Activated CD8-positive, alpha-beta memory T cell treated with anti-CD3 and anti-CD28 coated beads, Interleukin-2, amount 50 U/mL, for 48 hours (primary cell): ENCODE measurements at regions not wholly inside any gene's neighbourhood (a gene's known extent, or its start where the extent isn't known, plus 50 kb on each side); places are given as distances from the start of the nearest gene placed in this dataset.
"Not testable (repeated sequence)": the region's sequence is repeated elsewhere in the genome, so short reads cannot be mapped to it uniquely, and the experiment has no call there.

ENCODE experiments used
- DNase-seq: peaks from one replicate; pipeline ENCODE4 v3.0.0-alpha.2; 2020

- no peak for DNase-seq
These were observed 159.3 kb downstream of the CD83 start for GRCh38 chr6:14276667-14277404.

DNA sequence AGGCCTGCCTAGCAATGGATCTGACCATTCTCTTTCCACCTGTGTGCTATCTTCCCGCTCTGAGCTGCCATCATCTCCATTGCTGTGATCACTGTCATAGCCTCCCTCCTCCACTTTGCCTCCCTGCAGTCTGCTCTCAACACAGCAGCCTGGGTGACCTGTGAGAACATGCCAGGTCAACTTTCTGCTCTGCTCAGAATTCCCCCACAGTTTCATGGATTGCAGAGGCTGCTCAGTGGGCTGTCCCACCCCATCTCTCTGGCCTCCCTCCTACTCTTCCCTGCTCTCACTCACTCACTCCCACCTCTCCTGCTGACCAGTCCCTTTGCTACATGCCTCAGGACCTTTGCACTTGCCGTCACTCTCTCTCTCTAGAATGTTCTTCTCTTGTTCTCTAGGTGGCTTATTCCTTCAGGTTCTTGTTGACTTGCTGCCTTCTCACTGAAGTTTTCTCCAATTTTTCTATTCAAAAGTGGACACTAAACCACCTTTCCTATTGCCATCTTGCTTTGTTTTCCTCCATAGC, 159.9 kb downstream of the CD83 start:
- DNase-seq, result no peak

DNA sequence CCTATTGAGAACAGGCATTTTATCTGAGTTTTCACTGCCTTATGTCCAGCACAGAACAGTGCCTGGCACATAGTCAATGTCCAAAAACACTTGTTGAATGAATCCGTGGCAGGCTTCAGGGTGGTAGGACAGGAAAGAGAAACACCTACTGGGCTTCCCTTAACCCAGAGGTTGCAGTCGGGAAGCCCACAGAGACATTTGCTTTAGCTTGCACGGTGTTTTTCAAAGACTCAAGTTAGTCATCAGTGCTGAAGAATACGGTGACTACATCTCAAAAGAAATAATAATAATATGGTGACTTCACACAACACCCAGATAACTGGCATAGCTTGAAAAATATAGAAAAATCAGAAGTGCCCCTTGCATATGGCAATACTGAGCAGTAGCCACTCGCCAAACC, 160.4 kb downstream of the CD83 start:
- DNase-seq, result no peak

- DNase-seq, result no peak
These were observed 160.9 kb downstream of the CD83 start for GRCh38 chr6:14278446-14278845.

DNA sequence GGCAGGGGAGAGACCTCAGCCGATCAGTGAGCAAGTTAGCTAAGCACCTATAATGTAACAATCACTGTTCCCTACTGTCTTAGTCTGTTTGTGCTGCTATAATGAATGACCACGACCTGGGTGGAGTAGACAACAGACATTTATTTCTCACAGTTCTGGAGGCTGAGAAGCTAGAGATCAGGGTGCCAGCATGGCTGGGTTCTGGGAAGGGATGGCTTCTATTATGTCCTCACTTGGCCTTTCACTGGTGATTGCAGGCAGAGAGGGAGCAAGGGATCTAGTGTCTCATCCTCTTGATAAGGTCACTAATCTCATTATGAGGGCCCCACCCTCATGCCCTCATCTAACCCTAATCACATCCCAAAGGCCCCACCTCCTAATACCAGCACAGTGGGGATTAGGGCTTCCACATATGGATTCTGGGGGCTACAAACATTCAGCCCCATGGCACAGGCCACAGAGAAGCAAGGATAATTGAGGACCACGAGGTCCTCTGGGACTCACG, 162.5 kb downstream of the CD83 start:
- no peak for DNase-seq

GRCh38 chr6:14280766-14281293, 163.3 kb downstream of the CD83 start:
- no peak for DNase-seq

DNA sequence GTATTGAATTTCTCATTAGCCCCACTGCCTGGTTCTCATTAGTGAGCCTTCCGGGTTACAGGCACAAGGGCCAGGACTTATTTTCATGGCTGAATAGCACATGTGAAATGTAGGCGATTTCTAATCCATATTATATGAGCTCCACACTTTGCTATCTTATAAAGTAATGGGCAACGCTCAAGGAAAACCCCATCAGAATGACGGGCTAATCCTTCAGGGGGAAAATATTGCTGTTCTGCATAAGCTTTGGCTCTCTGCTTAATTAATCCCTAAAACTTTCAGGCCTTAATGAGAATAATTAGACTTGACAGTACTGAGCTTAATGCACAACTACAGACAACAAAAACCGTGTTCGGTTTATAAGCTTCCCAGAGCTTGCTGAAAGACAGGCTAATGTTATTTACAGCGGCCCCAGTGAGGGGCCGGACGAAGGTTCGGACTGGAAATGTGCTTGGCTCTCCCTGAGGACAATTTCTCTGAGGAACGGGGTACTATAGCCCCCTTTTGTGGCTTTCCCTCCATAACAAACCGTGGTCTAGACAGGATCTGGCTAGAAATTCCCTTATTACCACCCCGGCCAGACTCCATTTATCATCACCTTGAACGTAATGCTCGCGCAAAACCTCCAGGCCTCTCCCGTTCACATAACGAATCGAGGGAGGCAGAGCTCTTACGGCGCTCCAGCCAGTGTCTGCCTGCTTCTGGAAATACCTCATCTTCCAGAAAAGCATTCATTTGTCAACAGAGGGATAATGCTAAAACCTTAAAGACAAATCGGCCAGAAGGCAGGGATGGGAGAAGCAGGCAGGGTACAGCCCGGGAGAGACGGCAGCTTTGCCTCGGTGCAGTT, 164.5 kb downstream of the CD83 start:
- no peak for DNase-seq

- no peak for DNase-seq
These were observed 165.4 kb downstream of the CD83 start for GRCh38 chr6:14282854-14283505.

- no peak for DNase-seq
These were observed 166.1 kb downstream of the CD83 start for GRCh38 chr6:14283600-14284235.

GRCh38 chr6:14284969-14285590, 167.5 kb downstream of the CD83 start:
- no peak for DNase-seq

GRCh38 chr6:14286144-14286543, 168.6 kb downstream of the CD83 start:
- DNase-seq, result no peak

GRCh38 chr6:14286634-14287428, 169.3 kb downstream of the CD83 start:
- no peak for DNase-seq

- DNase-seq, result no peak
These were observed 170.1 kb downstream of the CD83 start for GRCh38 chr6:14287707-14288106.

DNA sequence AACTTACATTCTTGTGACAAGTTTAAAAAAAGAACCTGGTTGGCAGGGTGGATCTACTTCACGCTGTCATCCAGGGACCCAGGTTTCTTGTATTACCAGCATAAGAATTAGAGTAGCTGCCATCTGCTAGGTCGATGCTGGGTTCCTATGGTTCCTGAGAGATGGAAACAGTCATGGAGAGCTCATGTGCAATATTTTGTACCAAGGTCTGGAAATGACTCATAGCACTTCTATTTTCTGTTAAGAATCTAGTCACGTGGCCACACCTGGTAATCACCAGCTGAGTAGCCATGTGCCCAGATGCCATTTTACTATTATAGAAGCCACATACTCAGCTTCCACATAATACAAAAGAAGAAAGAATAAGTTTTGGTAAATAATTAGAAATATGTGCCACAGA, 171.3 kb downstream of the CD83 start:
- DNase-seq, result no peak

DNA sequence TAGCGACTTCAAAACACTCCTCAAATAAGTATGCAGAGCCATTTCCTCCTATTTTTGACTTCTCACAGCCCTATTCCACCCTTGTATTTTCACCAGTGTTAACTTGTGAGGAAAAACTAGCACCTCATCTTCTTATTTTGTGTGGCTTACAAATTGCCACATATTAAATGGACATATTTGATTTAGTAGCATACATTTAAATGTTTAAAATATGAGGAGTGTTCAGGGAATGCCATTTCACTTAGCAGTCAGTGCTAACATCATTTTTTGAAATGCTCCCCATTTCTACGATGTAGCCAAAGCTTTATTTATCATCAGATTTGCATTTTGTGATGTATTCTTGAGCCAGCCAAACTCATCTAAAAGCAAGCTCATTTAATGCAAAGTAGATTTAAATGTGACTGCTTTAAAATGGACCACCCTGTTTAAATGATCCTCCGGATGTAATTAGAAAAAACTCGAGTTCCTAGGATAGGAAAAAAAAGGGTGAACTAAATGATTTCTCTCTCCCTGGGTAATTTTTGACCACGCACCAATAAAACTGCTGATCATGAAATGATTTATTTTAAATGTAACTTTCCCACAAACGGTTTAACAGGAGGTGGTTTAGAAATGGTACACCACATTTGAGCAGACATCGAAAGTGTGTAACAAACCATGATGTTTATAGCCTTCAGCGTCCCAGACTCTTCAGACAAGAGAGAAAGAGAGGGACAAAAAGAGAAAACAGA, 172.6 kb downstream of the CD83 start:
- DNase-seq, result no peak

DNA sequence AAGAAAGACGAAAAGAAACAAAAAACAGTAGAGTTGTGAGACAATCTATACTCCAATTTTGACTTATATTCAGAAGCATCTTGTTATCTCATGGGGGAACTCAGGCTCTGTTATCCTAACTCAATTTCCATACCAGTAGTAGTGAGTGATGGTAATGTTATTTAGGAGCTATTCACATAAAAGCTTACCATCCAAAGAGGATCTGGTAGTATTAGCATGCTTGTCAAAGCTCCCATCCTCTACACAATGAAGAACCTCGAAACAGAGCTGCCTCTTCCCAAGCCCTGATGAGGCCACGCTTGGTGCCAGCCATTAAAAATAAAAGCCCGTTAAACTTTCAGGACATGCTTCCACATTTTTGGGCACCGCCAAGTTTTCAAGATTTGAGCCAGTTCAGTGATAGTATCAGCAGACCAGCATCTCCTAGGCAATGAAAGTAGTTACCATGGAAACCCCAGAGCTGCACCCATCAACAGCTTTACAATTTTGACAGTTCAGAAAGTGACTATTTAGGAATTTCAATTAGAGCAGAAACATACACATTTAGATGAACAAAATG, 173.3 kb downstream of the CD83 start:
- no peak for DNase-seq

DNA sequence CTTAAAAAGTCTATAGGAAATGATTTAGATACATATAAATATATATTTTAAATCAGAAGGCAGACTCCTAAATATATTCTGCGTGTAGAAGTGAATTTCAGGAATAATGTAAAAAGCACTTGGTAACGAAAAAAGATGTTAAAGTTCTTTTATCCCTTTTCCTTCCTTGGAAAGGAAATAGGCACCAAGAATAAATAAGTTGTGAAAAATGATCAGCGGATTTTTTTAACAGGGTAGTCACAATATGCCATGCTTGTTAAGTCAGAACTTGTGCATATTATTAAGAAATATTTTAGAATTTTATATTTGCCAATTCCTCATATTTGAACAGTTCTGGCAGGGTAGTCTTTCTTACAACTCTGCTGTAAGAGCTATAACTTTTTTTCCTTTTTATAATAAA, 173.8 kb downstream of the CD83 start:
- no peak for DNase-seq

- DNase-seq, result no peak
These were observed 174.5 kb downstream of the CD83 start for GRCh38 chr6:14292119-14292518.

GRCh38 chr6:14294270-14294951, 176.8 kb downstream of the CD83 start:
- no peak for DNase-seq

DNA sequence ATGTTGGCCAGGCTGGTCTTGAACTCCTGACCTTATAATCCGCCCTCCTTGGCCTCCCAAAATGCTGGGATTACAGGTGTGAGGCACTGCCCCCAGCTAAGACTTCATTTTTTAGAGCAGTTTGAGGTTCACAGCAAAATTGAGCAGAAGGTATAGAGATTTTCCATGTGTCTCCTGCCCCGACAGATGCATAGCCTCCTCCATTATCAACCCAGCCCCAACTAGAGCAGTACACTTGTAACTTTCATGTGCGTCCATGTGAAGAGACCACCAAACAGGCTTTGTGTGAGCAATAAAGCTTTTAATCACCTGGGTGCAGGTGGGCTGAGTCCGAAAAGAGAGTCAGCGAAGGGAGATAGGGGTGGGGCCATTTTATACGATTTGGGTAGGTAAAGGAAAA, 179.1 kb downstream of the CD83 start:
- DNase-seq, result not testable (repeated sequence)
